Keratinocyte (primary cell): ENCODE measurements at regions not wholly inside any gene's neighbourhood (a gene's known extent, or its start where the extent isn't known, plus 50 kb on each side); places are given as distances from the start of the nearest gene placed in this dataset.

Experiments used
- DNase-seq: peaks from one replicate; pipeline ENCODE4 v3.0.0-alpha.2; 2011; ENCODE audit warnings: low read depth, missing footprints, low spot score
- FAIRE-seq: peaks from 2 replicates; lab custom pipeline; 2011; peaks lifted over from hg19 to GRCh38; lab: Jason Lieb, UNC
- H2AFZ ChIP-seq: 2 replicates; pipeline ENCODE4 v1.6.0; 2012; ENCODE audit warnings: low read length, control low read depth, inconsistent platforms; ENCODE audit not compliant: control insufficient read depth
- H3K27ac ChIP-seq: 2 replicates; pipeline ENCODE4 v1.5.1; 2011; ENCODE audit warnings: low read length; ENCODE audit not compliant: control insufficient read depth, insufficient read depth
- H3K27me3 ChIP-seq: 3 replicates; pipeline ENCODE4 v1.6.0; 2011; ENCODE audit warnings: low read length; ENCODE audit not compliant: control insufficient read depth, insufficient read depth; ENCODE audit errors: extremely low read depth
- H3K36me3 ChIP-seq, 2 experiments: 2 replicates in 1 of 2; 3 replicates in 1 of 2; pipeline ENCODE4 v1.5.1; 2011; ENCODE audit warnings: low read length in 2 of 2, mild to moderate bottlenecking in 1 of 2; ENCODE audit not compliant: control insufficient read depth in 2 of 2, insufficient read depth in 2 of 2; ENCODE audit errors: extremely low read depth in 1 of 2
- H3K4me1 ChIP-seq: 3 replicates; pipeline ENCODE4 v1.5.1; 2011; ENCODE audit warnings: low read length; ENCODE audit not compliant: control insufficient read depth, insufficient read depth; ENCODE audit errors: extremely low read depth
- H3K4me2 ChIP-seq: 3 replicates; pipeline ENCODE4 v1.6.0; 2011; ENCODE audit warnings: low read depth, low read length; ENCODE audit not compliant: control insufficient read depth, insufficient read depth; ENCODE audit errors: extremely low read depth
- H3K4me3 ChIP-seq, 3 experiments: fragments of 200-600 bp in 1 of 3; sonication (generic) in 1 of 3; 2 replicates in 2 of 3; 3 replicates in 1 of 3; pipeline ENCODE4 v1.5.1; 2011 to 2016; ENCODE audit warnings: low read length in 3 of 3, mild to moderate bottlenecking in 3 of 3, control low read depth in 2 of 3, inconsistent platforms in 1 of 3, low read depth in 1 of 3, mixed read lengths in 1 of 3, mixed run types in 1 of 3, moderate library complexity in 1 of 3; ENCODE audit not compliant: control insufficient read depth in 2 of 3, insufficient read depth in 2 of 3; ENCODE audit errors: extremely low read depth in 1 of 3
- H3K79me2 ChIP-seq: 2 replicates; pipeline ENCODE4 v1.6.0; 2012; ENCODE audit warnings: low read length; ENCODE audit not compliant: control insufficient read depth, insufficient read depth
- H3K9ac ChIP-seq: 3 replicates; pipeline ENCODE4 v1.6.0; 2011; ENCODE audit warnings: low read length; ENCODE audit not compliant: control insufficient read depth, insufficient read depth; ENCODE audit errors: extremely low read depth
- H3K9me1 ChIP-seq: 3 replicates; pipeline ENCODE4 v1.6.0; 2011; ENCODE audit warnings: low read length; ENCODE audit not compliant: control insufficient read depth, insufficient read depth; ENCODE audit errors: extremely low read depth
- H3K9me3 ChIP-seq: 2 replicates; pipeline ENCODE4 v1.5.1; 2012; ENCODE audit warnings: low read depth, low read length; ENCODE audit not compliant: control insufficient read depth
- H4K20me1 ChIP-seq: 3 replicates; pipeline ENCODE4 v1.6.0; 2011; ENCODE audit warnings: low read length; ENCODE audit not compliant: control insufficient read depth, insufficient read depth; ENCODE audit errors: extremely low read depth
- EZH2 ChIP-seq: IDR thresholded peaks from one replicate; pipeline ENCODE4 v1.6.1; 2012; ENCODE audit warnings: inconsistent platforms, mild to moderate bottlenecking, low read length, moderate library complexity
- dilution Hi-C: fragments of 300-500 bp; cut with MboI; formaldehyde crosslinking; loops from one replicate; pipeline ENCODE4 v1.7.0; 2020; ENCODE audit warnings: low sequenced_read_pairs; ENCODE audit not compliant: extremely low pct_ligation_motif_present
- TF ChIP-seq, protein P1 (sequence below), 3 experiments: IDR thresholded peaks in 1 of 3; conservative IDR thresholded peaks in 1 of 3; optimal IDR thresholded peaks in 1 of 3; 2 replicates in 2 of 3; 3 replicates in 1 of 3; pipeline versions ENCODE3 to v1.5.1; 2011; ENCODE audit warnings: low read length in 3 of 3, mild to moderate bottlenecking in 3 of 3, moderate library complexity in 2 of 3, control low read depth in 1 of 3, inconsistent platforms in 1 of 3; ENCODE audit not compliant: insufficient read depth in 2 of 3; ENCODE audit errors: extremely low read depth in 1 of 3

DNA sequence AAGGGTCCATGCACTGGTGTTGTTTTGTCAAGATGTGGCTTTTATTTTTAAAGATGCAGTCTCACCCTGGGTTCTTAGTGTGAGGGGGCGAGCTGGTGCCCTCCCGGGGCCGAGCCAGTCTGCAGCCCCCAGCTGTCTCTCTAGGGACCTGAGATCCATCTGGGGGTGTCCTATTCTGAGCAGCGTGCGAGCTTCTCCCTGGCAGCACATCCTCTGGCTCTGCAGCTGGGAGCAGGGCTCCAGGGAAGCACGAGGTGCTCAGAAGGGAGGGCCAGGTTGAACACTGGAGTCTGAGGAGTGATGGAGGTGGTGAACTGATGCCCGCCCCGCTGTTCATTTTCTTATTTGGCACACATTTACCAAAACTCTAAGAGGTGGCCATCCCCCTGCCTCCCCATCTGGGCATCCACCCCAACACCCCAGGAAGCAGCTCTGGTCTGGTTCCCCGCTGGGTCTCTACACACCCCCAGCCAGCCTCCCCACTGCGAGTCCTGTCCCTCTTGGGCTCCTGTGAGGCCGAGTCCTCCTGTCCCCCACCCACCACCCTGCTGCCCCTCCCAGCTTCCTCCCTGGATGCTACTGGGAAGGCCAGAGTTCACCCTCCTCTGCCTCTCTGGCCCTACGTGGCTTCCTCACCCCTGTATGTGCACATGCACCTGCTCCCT, 956.4 kb downstream of the BRD1 start:
- H3K79me2 ChIP-seq, result no peaks in the 10 kb centered on the region

DNA sequence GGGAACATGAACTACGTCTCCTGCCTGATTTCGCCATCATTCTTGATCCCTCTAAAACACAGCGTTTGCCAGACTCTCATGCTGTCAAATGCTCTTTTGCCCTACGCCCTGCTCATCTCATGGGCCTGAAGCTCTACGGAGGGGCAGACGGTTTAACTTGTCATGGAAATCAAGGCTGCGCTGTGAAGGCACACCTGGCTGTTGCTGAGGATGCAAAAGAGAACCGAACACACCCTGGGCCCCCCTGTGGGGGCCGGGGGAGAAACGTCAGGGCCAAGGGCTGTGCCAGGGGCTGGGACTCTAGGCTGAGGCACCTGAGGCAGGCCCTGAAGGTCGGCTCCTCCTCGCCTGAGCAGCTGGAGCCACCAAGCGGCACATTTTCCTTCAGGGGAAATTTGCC, 957.2 kb downstream of the BRD1 start:
- Histone ChIP-seq H3K9me1 (no peaks in the 10 kb centered on the region), H3K4me1 (no peaks in the 10 kb centered on the region), H3K9ac (no peak overlapping the region), H3K36me3 (no peaks in the 10 kb centered on the region), H3K4me2 (no peak overlapping the region), H3K27me3 (no peaks in the 10 kb centered on the region), H3K79me2 (no peaks in the 10 kb centered on the region), H3K27ac (no peak overlapping the region), H3K9me3 (peaks cover 9% of the 10 kb centered on the region), H2AFZ (no peak overlapping the region), H4K20me1 (no peaks in the 10 kb centered on the region), H3K4me3 (no peak overlapping the region)
- no peak for FAIRE-seq
- DNase-seq, result no peak
- dilution Hi-C loops, result no loop called here
- TF ChIP-seq EZH2, result no peak
- TF ChIP-seq, protein P1, sequence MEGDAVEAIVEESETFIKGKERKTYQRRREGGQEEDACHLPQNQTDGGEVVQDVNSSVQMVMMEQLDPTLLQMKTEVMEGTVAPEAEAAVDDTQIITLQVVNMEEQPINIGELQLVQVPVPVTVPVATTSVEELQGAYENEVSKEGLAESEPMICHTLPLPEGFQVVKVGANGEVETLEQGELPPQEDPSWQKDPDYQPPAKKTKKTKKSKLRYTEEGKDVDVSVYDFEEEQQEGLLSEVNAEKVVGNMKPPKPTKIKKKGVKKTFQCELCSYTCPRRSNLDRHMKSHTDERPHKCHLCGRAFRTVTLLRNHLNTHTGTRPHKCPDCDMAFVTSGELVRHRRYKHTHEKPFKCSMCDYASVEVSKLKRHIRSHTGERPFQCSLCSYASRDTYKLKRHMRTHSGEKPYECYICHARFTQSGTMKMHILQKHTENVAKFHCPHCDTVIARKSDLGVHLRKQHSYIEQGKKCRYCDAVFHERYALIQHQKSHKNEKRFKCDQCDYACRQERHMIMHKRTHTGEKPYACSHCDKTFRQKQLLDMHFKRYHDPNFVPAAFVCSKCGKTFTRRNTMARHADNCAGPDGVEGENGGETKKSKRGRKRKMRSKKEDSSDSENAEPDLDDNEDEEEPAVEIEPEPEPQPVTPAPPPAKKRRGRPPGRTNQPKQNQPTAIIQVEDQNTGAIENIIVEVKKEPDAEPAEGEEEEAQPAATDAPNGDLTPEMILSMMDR (optimal IDR thresholded peaks at IDR 0.05 in 1 of 3, IDR thresholded peaks at IDR 0.05 in 1 of 3, conservative IDR thresholded peaks at IDR 0.05 in 1 of 3; ENCODE audit: extremely low read depth in 1 of 3, insufficient read depth in 2 of 3, low read length in 3 of 3), result no peak

More for the DNA sequence above, 956.4 kb downstream of the BRD1 start:
- Histone ChIP-seq H3K27me3 (no peaks in the 10 kb centered on the region), H3K9me3 (peaks cover 6% of the 10 kb centered on the region), H3K4me2 (no peak overlapping the region), H4K20me1 (no peaks in the 10 kb centered on the region), H3K27ac (no peak overlapping the region), H2AFZ (no peak overlapping the region), H3K36me3 (no peaks in the 10 kb centered on the region), H3K4me1 (no peaks in the 10 kb centered on the region), H3K4me3 (no peak overlapping the region), H3K9ac (no peak overlapping the region), H3K9me1 (no peaks in the 10 kb centered on the region)
- TF ChIP-seq, protein P1 (optimal IDR thresholded peaks at IDR 0.05 in 1 of 3, IDR thresholded peaks at IDR 0.05 in 1 of 3, conservative IDR thresholded peaks at IDR 0.05 in 1 of 3; ENCODE audit: extremely low read depth in 1 of 3, insufficient read depth in 2 of 3, low read length in 3 of 3), result no peak
- no peak for TF ChIP-seq EZH2
- no peak for DNase-seq
- FAIRE-seq, result no peak
- dilution Hi-C loops, result no loop called here
